ENCODE measurements at regions not wholly inside any gene's neighbourhood (a gene's known extent, or its start where the extent isn't known, plus 50 kb on each side); places are given as distances from the start of the nearest gene placed in this dataset.

- DNase-seq, result no peak
These were observed 68.9 kb downstream of the NCR2 start for GRCh38 chr6:41404182-41404845.

- DNase-seq, result no peak
These were observed 70.7 kb downstream of the NCR2 start for GRCh38 chr6:41405941-41406727.

- DNase-seq, result no peak
These were observed 71.5 kb downstream of the NCR2 start for GRCh38 chr6:41406728-41407489.

- no peak for DNase-seq
These were observed 73.2 kb downstream of the NCR2 start for GRCh38 chr6:41408576-41408975.

GRCh38 chr6:41408982-41409381, 73.6 kb downstream of the NCR2 start:
- no peak for DNase-seq

GRCh38 chr6:41409489-41409888, 74.1 kb downstream of the NCR2 start:
- no peak for DNase-seq

GRCh38 chr6:41411961-41412360, 76.6 kb downstream of the NCR2 start:
- DNase-seq, result no peak

GRCh38 chr6:41413250-41413649, 77.8 kb downstream of the NCR2 start:
- DNase-seq, result no peak

GRCh38 chr6:41416501-41416837, 81.1 kb downstream of the NCR2 start:
- no peak for DNase-seq

GRCh38 chr6:41418741-41419140, 83.3 kb downstream of the NCR2 start:
- no peak for DNase-seq

GRCh38 chr6:41419385-41419784, 84.0 kb downstream of the NCR2 start:
- DNase-seq, result no peak

- no peak for DNase-seq
These were observed 84.8 kb downstream of the NCR2 start for GRCh38 chr6:41420186-41420585.

- no peak for DNase-seq
These were observed 86.8 kb downstream of the NCR2 start for GRCh38 chr6:41422161-41422560.

GRCh38 chr6:41423002-41423401, 87.6 kb downstream of the NCR2 start:
- no peak for DNase-seq

GRCh38 chr6:41424370-41425058, 89.1 kb downstream of the NCR2 start:
- DNase-seq, result peak; percentile 38

- DNase-seq, result no peak
These were observed 90.1 kb downstream of the NCR2 start for GRCh38 chr6:41425511-41425910.

GRCh38 chr6:41426438-41426851, 91.0 kb downstream of the NCR2 start:
- DNase-seq, result no peak

- no peak for DNase-seq
These were observed 91.7 kb downstream of the NCR2 start for GRCh38 chr6:41426888-41427641.

GRCh38 chr6:41427642-41428335, 92.4 kb downstream of the NCR2 start:
- no peak for DNase-seq

- peak; percentile 17 for DNase-seq
These were observed 93.1 kb downstream of the NCR2 start for GRCh38 chr6:41428336-41428995.

GRCh38 chr6:41428996-41429421, 93.6 kb downstream of the NCR2 start:
- DNase-seq, result no peak

Data from NCI-H1694 treated with DMSO at 0.1 percent for 48 hours (cell line).